SK-N-SH (cell line): ENCODE measurements at regions not wholly inside any gene's neighbourhood (a gene's known extent, or its start where the extent isn't known, plus 50 kb on each side); places are given as distances from the start of the nearest gene placed in this dataset.
"Not testable (repeated sequence)": the region's sequence is repeated elsewhere in the genome, so short reads cannot be mapped to it uniquely, and the experiment has no call there.

Experiments
- CTCF ChIA-PET: fragments of 300-600, 350-600 bp; formaldehyde crosslinking; extraction: SDS; loops from one replicate; lab custom pipeline; 2021; lab: Yijun Ruan, JAX
- POLR2A ChIA-PET: fragments of 350-600 bp; sonication (Branson Sonifier 250); formaldehyde crosslinking; extraction: SDS; loops from one replicate; lab custom pipeline; 2020; ENCODE audit warnings: antibody characterized with exemption, inconsistent platforms; lab: Yijun Ruan, JAX
- DNase-seq: peaks from one replicate; pipeline ENCODE4 v3.0.0; 2012
- H2AFZ ChIP-seq: fragments of 200-600 bp; sonication (generic); 2 replicates; pipeline ENCODE4 v1.8.1; 2016; ENCODE audit warnings: antibody characterized with exemption, mild to moderate bottlenecking, low read depth
- H3F3A ChIP-seq: fragments of 200-600 bp; sonication (generic); replicated peaks from 2 replicates; pipeline ENCODE3; 2016; ENCODE audit warnings: antibody characterized with exemption, mild to moderate bottlenecking; ENCODE audit not compliant: insufficient read depth
- H3K27ac ChIP-seq, 2 experiments: fragments of 200-500 bp in 1 of 2; fragments of 200-600 bp in 1 of 2; sonication (Bioruptor generic) in 1 of 2; sonication (generic), shearing (Covaris generic) in 1 of 2; 2 replicates each; pipeline versions ENCODE4 v1.5.1 to v1.6.1; 2014 to 2016; ENCODE audit warnings: low read depth in 2 of 2, inconsistent platforms in 1 of 2, low read length in 1 of 2, mild to moderate bottlenecking in 1 of 2, mixed read lengths in 1 of 2
- H3K27me3 ChIP-seq: fragments of 200-600 bp; sonication (generic), shearing (Covaris generic); 2 replicates; pipeline ENCODE4 v1.6.1; 2016; ENCODE audit warnings: mixed run types; ENCODE audit not compliant: insufficient read depth
- H3K36me3 ChIP-seq, 2 experiments: fragments of 200-500 bp in 1 of 2; fragments of 200-600 bp in 1 of 2; sonication (Bioruptor generic) in 1 of 2; sonication (generic) in 1 of 2; replicated peaks in 1 of 2; 2 replicates each; pipeline versions ENCODE3 to v1.5.1; 2014 to 2016; ENCODE audit warnings: low read length in 1 of 2, mild to moderate bottlenecking in 1 of 2; ENCODE audit not compliant: insufficient read depth in 2 of 2, control insufficient read depth in 1 of 2
- H3K4me1 ChIP-seq, 2 experiments: fragments of 200-500 bp in 1 of 2; fragments of 200-600 bp in 1 of 2; sonication (Bioruptor generic) in 1 of 2; sonication (generic), shearing (Covaris generic) in 1 of 2; 2 replicates each; pipeline versions ENCODE4 v1.5.1 to v1.6.1; 2014 to 2016; ENCODE audit warnings: low read depth in 1 of 2, low read length in 1 of 2, mixed run types in 1 of 2; ENCODE audit not compliant: insufficient read depth in 2 of 2, control insufficient read depth in 1 of 2
- H3K4me2 ChIP-seq: fragments of 200-600 bp; sonication (generic), shearing (Covaris generic); 2 replicates; pipeline ENCODE4 v1.6.1; 2017; ENCODE audit warnings: mixed run types
- H3K4me3 ChIP-seq, 2 experiments: fragments of 200-500 bp in 1 of 2; fragments of 200-600 bp in 1 of 2; sonication (Bioruptor generic) in 1 of 2; sonication (generic), shearing (Covaris generic) in 1 of 2; 2 replicates each; pipeline versions ENCODE4 v1.5.1 to v1.8.1; 2014 to 2016; ENCODE audit warnings: low read depth in 2 of 2, inconsistent platforms in 1 of 2, low read length in 1 of 2, mild to moderate bottlenecking in 1 of 2, mixed read lengths in 1 of 2, moderate library complexity in 1 of 2
- H3K79me2 ChIP-seq: fragments of 200-600 bp; sonication (generic); 2 replicates; pipeline ENCODE4 v1.8.1; 2017; ENCODE audit warnings: mild to moderate bottlenecking; ENCODE audit not compliant: insufficient read depth
- H3K9ac ChIP-seq: fragments of 200-600 bp; sonication (generic); 2 replicates; pipeline ENCODE4 v1.6.1; 2017; ENCODE audit warnings: mixed run types
- H3K9me2 ChIP-seq: fragments of 200-600 bp; sonication (generic); 2 replicates; pipeline ENCODE4 v1.6.1; 2017; ENCODE audit warnings: mixed run types
- H3K9me3 ChIP-seq: fragments of 200-600 bp; sonication (generic); 2 replicates; pipeline ENCODE4 v1.6.1; 2017; ENCODE audit warnings: mixed run types, mild to moderate bottlenecking, moderate library complexity
- H4K20me1 ChIP-seq: fragments of 200-600 bp; sonication (generic); 2 replicates; pipeline ENCODE4 v1.6.1; 2017; ENCODE audit warnings: mild to moderate bottlenecking, mixed run types; ENCODE audit not compliant: insufficient read depth
- MAX ChIP-seq: IDR thresholded peaks from 2 replicates; pipeline ENCODE4 v1.4.0; 2012; ENCODE audit warnings: low read depth
- NFIC ChIP-seq: IDR thresholded peaks from 2 replicates; pipeline ENCODE4 v1.4.0; 2012; ENCODE audit warnings: borderline replicate concordance
- RFX5 ChIP-seq: IDR thresholded peaks from 2 replicates; pipeline ENCODE4 v1.6.1; 2012; ENCODE audit warnings: mild to moderate bottlenecking, improper control_type of control experiment, low read length
- SIN3A ChIP-seq: IDR thresholded peaks from 2 replicates; pipeline ENCODE4 v1.6.1; 2012; ENCODE audit warnings: low read depth, mild to moderate bottlenecking, low read length, moderate library complexity, borderline replicate concordance
- TCF12 ChIP-seq: IDR thresholded peaks from 2 replicates; pipeline ENCODE4 v1.4.0; 2012
- WGBS: methylation state at CpG from one replicate; pipeline ENCODE4 v1.1.6; 2017; ENCODE audit warnings: low lambda C conversion rate; 5-methylcytosine and 5-hydroxymethylcytosine counted together
- TF ChIP-seq, protein P1 (sequence below): fragments of 150-350 bp; IDR thresholded peaks from 2 replicates; pipeline ENCODE4 v1.6.1; 2017; ENCODE audit warnings: antibody characterized with exemption, low read length, low read depth, borderline replicate concordance
- TF ChIP-seq, protein P2 (sequence below): fragments of 200-600 bp; sonication (generic); IDR thresholded peaks from 2 replicates; pipeline ENCODE4 v1.6.1; 2017; ENCODE audit warnings: antibody characterized with exemption, mild to moderate bottlenecking, moderate library complexity

GRCh38 chr16:5215901-5216300 is 118.3 kb upstream of the EEF2KMT start (continued):
- TF ChIP-seq, protein P1, sequence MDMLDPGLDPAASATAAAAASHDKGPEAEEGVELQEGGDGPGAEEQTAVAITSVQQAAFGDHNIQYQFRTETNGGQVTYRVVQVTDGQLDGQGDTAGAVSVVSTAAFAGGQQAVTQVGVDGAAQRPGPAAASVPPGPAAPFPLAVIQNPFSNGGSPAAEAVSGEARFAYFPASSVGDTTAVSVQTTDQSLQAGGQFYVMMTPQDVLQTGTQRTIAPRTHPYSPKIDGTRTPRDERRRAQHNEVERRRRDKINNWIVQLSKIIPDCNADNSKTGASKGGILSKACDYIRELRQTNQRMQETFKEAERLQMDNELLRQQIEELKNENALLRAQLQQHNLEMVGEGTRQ: no peak
- no peak for TF ChIP-seq SIN3A
- no peak for TF ChIP-seq NFIC
- no peak for TF ChIP-seq RFX5

- 18% methylated on average over 7 of the region's 7 CpGs for whole genome bisulfite sequencing
- Histone ChIP-seq H3K4me1 (peaks cover 0 to 8% of the 10 kb centered on the region in 2 experiments; a peak in 1 of 4 replicates), H3K4me2 (no peak overlapping the region), H4K20me1 (no peaks in the 10 kb centered on the region), H3K9me2 (no peaks in the 10 kb centered on the region), H3K27ac (no peak overlapping the region), H3K9ac (no peak overlapping the region), H3K36me3 (no peaks in the 10 kb centered on the region), H3K27me3 (no peaks in the 10 kb centered on the region), H2AFZ (no peak overlapping the region), H3K4me3 (no peak overlapping the region), H3F3A (no peaks in the 10 kb centered on the region), H3K9me3 (no peaks in the 10 kb centered on the region), H3K79me2 (no peaks in the 10 kb centered on the region)
- no peak for DNase-seq
- TF ChIP-seq, protein P2, sequence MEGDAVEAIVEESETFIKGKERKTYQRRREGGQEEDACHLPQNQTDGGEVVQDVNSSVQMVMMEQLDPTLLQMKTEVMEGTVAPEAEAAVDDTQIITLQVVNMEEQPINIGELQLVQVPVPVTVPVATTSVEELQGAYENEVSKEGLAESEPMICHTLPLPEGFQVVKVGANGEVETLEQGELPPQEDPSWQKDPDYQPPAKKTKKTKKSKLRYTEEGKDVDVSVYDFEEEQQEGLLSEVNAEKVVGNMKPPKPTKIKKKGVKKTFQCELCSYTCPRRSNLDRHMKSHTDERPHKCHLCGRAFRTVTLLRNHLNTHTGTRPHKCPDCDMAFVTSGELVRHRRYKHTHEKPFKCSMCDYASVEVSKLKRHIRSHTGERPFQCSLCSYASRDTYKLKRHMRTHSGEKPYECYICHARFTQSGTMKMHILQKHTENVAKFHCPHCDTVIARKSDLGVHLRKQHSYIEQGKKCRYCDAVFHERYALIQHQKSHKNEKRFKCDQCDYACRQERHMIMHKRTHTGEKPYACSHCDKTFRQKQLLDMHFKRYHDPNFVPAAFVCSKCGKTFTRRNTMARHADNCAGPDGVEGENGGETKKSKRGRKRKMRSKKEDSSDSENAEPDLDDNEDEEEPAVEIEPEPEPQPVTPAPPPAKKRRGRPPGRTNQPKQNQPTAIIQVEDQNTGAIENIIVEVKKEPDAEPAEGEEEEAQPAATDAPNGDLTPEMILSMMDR: no peak
- TF ChIP-seq TCF12 (no peak), MAX (no peak)
- ChIA-PET CTCF (no interaction called here), POLR2A (no interaction called here)
These were observed 116.9 kb upstream of the EEF2KMT start for GRCh38 chr16:5214466-5214865.

- H4K20me1 ChIP-seq, H3K9me3 ChIP-seq, H2AFZ ChIP-seq, H3K4me1 ChIP-seq, H3K27ac ChIP-seq, H3F3A ChIP-seq, H3K4me2 ChIP-seq, DNase-seq, H3K79me2 ChIP-seq, H3K9me2 ChIP-seq, CTCF ChIA-PET, H3K36me3 ChIP-seq, H3K27me3 ChIP-seq, POLR2A ChIA-PET, H3K4me3 ChIP-seq, H3K9ac ChIP-seq: not testable (repeated sequence)
- WGBS: 17% methylated on average over 5 of the region's 5 CpGs
These were observed 114.9 kb upstream of the EEF2KMT start for GRCh38 chr16:5212501-5212900.
